Adrenal gland (tissue), 9 donors: ENCODE measurements at regions not wholly inside any gene's neighbourhood (a gene's known extent, or its start where the extent isn't known, plus 50 kb on each side); places are given as distances from the start of the nearest gene placed in this dataset.
A peak's percentile ranks its signal among the peaks of the same experiment; 100 is the strongest.

Experiments
- DNase-seq, 7 donors: peaks; one replicate each; pipeline ENCODE4 v3.0.0-alpha.2; 2019 to 2020
- H3K27ac ChIP-seq, 5 donors: fragments of 200-600 bp; sonication (generic) in 4 of 5; 1 replicate in 3 of 5; 2 replicates in 2 of 5; pipeline versions ENCODE4 v1.5.1 to v1.8.0; 2016 to 2020; ENCODE audit warnings: mild to moderate bottlenecking in 1 of 5
- H3K27me3 ChIP-seq: fragments of 200-600 bp; 2 replicates; pipeline ENCODE4 v1.8.0; 2021
- H3K36me3 ChIP-seq, 2 donors: fragments of 200-600 bp; replicated peaks in 1 of 2; 1 replicate in 1 of 2; 2 replicates in 1 of 2; pipeline versions ENCODE4 v1.5.1 to v1.8.0; 2018 to 2022
- H3K4me1 ChIP-seq, 2 donors: fragments of 200-600 bp; replicated peaks in 1 of 2; 1 replicate in 1 of 2; 2 replicates in 1 of 2; pipeline versions ENCODE4 v1.5.1 to v1.8.0; 2018 to 2021
- H3K4me3 ChIP-seq, 4 donors: fragments of 200-600 bp; sonication (generic) in 3 of 4; one replicate each; pipeline ENCODE4 v1.5.1; 2016 to 2018
- H3K9me3 ChIP-seq, 3 donors: fragments of 200-600 bp; sonication (generic) in 1 of 3; replicated peaks in 1 of 3; 1 replicate in 2 of 3; 2 replicates in 1 of 3; pipeline versions ENCODE4 v1.5.1 to v1.8.0; 2016 to 2021
- CTCF ChIP-seq, 6 experiments: fragments of 450-650 bp in 4 of 6; fragments of 200-600 bp in 2 of 6; sonication (generic) in 1 of 6; IDR thresholded peaks; 1 replicate in 5 of 6; 2 replicates in 1 of 6; pipeline versions ENCODE4 v1.5.1 to v1.8.0; 2016 to 2021; ENCODE audit warnings: antibody characterized with exemption in 6 of 6, mild to moderate bottlenecking in 2 of 6, moderate library complexity in 1 of 6
- POLR2A ChIP-seq, 2 donors: fragments of 450-650 bp; IDR thresholded peaks; one replicate each; pipeline ENCODE4 v1.6.1; 2017; ENCODE audit warnings: antibody characterized with exemption in 2 of 2, mild to moderate bottlenecking in 2 of 2, moderate library complexity in 1 of 2
- WGBS, 4 donors: extraction: QIAGEN DNeasy Blood & Tissue Kit in 2 of 4; methylation state at CpG; one replicate each; pipeline versions ENCODE4 v1.1.5 to v1.1.7; 2013 to 2017; 5-methylcytosine and 5-hydroxymethylcytosine counted together
- intact Hi-C, 2 donors: fragments of 100-400 bp; cut with DNase I; formaldehyde crosslinking; loops; one replicate each; pipeline versions ENCODE4 v1.14.1 to v1.15.0; 2022 to 2023
- donor health status: healthy with polysubstance abuse.
- donor health status: Bipolar disorder and iron deficiency.
- donor health status: DM: yes; HTN: yes; CAD: no.
- donor health status: DM: no; HTN: no; CAD: no.
- donor health status: DM: no; HTN: no; CAD: no.

GRCh38 chr12:108448246-108448645 lies 66.8 kb upstream of the FICD start:
- Histone ChIP-seq H3K27ac (no peak overlapping the region), H3K4me3 (no peak overlapping the region), H3K4me1 (no peaks in the 10 kb centered on the region), H3K9me3 (no peaks in the 10 kb centered on the region), H3K36me3 (no peaks in the 10 kb centered on the region), H3K27me3 (peaks cover 3% of the 10 kb centered on the region)
- intact Hi-C loops, result no loop called here
- no peak for DNase-seq
- no peak for TF ChIP-seq POLR2A (IDR thresholded peaks at IDR 0.05)
- TF ChIP-seq CTCF (IDR thresholded peaks at IDR 0.05), result no peak
- 62 to 73% (median 69%) methylated on average over 5 of the region's 5 CpGs for WGBS, 4 donors

GRCh38 chr12:108447168-108447832 lies 67.8 kb upstream of the FICD start:
- Histone ChIP-seq H3K27ac (peak overlapping the region in 2 of 5 donors; percentile 39 to 45), H3K9me3 (no peaks in the 10 kb centered on the region), H3K27me3 (peaks cover 3% of the 10 kb centered on the region), H3K36me3 (no peaks in the 10 kb centered on the region), H3K4me1 (no peaks in the 10 kb centered on the region), H3K4me3 (no peak overlapping the region)
- intact Hi-C loops, result no loop called here
- 14 to 31% (median 27%) methylated on average over 1 of the region's 1 CpG for WGBS, 4 donors
- DNase-seq, result no peak
- TF ChIP-seq CTCF (IDR thresholded peaks at IDR 0.05), result no peak

GRCh38 chr12:108446766-108447165 lies 68.3 kb upstream of the FICD start:
- Histone ChIP-seq H3K4me3 (no peak overlapping the region), H3K9me3 (no peaks in the 10 kb centered on the region), H3K27me3 (peaks cover 3% of the 10 kb centered on the region), H3K27ac (peak overlapping the region in 2 of 5 donors; percentile 39 to 45), H3K4me1 (no peaks in the 10 kb centered on the region), H3K36me3 (no peaks in the 10 kb centered on the region)
- 32 to 48% (median 38%) methylated on average over 5 of the region's 5 CpGs for WGBS, 4 donors
- no peak for TF ChIP-seq POLR2A (IDR thresholded peaks at IDR 0.05)
- TF ChIP-seq CTCF (IDR thresholded peaks at IDR 0.05), result no peak
- intact Hi-C loops, result no loop called here
- DNase-seq, result peak in 1 of 7 donors; percentile 26

- Histone ChIP-seq H3K4me1 (no peaks in the 10 kb centered on the region), H3K36me3 (no peaks in the 10 kb centered on the region), H3K27ac (no peak overlapping the region), H3K27me3 (peaks cover 3% of the 10 kb centered on the region), H3K4me3 (no peak overlapping the region), H3K9me3 (no peaks in the 10 kb centered on the region)
- WGBS, 4 donors, result 75 to 89% (median 83%) methylated on average over 8 of the region's 8 CpGs
- TF ChIP-seq CTCF (IDR thresholded peaks at IDR 0.05) (no peak), POLR2A (IDR thresholded peaks at IDR 0.05) (no peak)
- DNase-seq, result no peak
- intact Hi-C loops, result no loop called here
These were observed 72.2 kb upstream of the FICD start for GRCh38 chr12:108442910-108443309.
